AG04450 (cell line): ENCODE measurements at regions not wholly inside any gene's neighbourhood (a gene's known extent, or its start where the extent isn't known, plus 50 kb on each side); places are given as distances from the start of the nearest gene placed in this dataset.
"Not testable (repeated sequence)": the region's sequence is repeated elsewhere in the genome, so short reads cannot be mapped to it uniquely, and the experiment has no call there.

Source experiments
- CTCF ChIA-PET: fragments of 300-600, 350-600 bp; formaldehyde crosslinking; extraction: SDS; loops from one replicate; lab custom pipeline; 2022; ENCODE audit warnings: antibody characterized with exemption, inconsistent platforms; lab: Charles Lee
- POLR2A ChIA-PET: fragments of 350-600 bp; formaldehyde crosslinking; extraction: SDS; loops from one replicate; lab custom pipeline; 2021; ENCODE audit warnings: antibody characterized with exemption, inconsistent platforms; lab: Yijun Ruan, JAX
- DNase-seq: peaks from one replicate; pipeline ENCODE4 v3.0.0-alpha.2; 2011; ENCODE audit warnings: low read depth, low spot score
- H3K27ac ChIP-seq: one replicate; pipeline ENCODE4 v1.5.1; 2012; ENCODE audit warnings: low read depth, low read length, control low read depth
- H3K27me3 ChIP-seq: one replicate; pipeline ENCODE4 v1.6.0; 2012; ENCODE audit warnings: low read length; ENCODE audit not compliant: control insufficient read depth, insufficient read depth
- H3K4me3 ChIP-seq: 2 replicates; pipeline ENCODE4 v1.5.1; 2011; ENCODE audit warnings: mild to moderate bottlenecking, low read depth, low read length, control low read depth
- H3K9me3 ChIP-seq: 2 replicates; pipeline ENCODE4 v1.5.1; 2012; ENCODE audit warnings: low read length; ENCODE audit not compliant: control insufficient read depth, insufficient read depth
- CTCF ChIP-seq: IDR thresholded peaks from 2 replicates; pipeline ENCODE4 v1.5.1; 2011; ENCODE audit warnings: low read depth, low read length, control low read depth, inconsistent platforms

- CTCF ChIA-PET: no interaction called here
- no peak for TF ChIP-seq CTCF
- Histone ChIP-seq H3K9me3 (peaks cover 31% of the 10 kb centered on the region), H3K27ac (no peak overlapping the region), H3K27me3 (no peaks in the 10 kb centered on the region), H3K4me3 (no peak overlapping the region)
- no peak for DNase-seq
- POLR2A ChIA-PET: no interaction called here
These were observed 245.4 kb upstream of the LRRTM4 start for GRCh38 chr2:77767388-77768076.

- no peak for TF ChIP-seq CTCF
- Histone ChIP-seq H3K27ac (no peak overlapping the region), H3K27me3 (no peaks in the 10 kb centered on the region), H3K4me3 (no peak overlapping the region), H3K9me3 (peaks cover 37% of the 10 kb centered on the region)
- ChIA-PET POLR2A (no interaction called here), CTCF (no interaction called here)
- DNase-seq: no peak
These were observed 246.3 kb upstream of the LRRTM4 start for GRCh38 chr2:77768508-77768907.

GRCh38 chr2:77778917-77779316, 256.7 kb upstream of the LRRTM4 start:
- Histone ChIP-seq H3K27me3 (no peaks in the 10 kb centered on the region), H3K27ac (no peak overlapping the region), H3K4me3 (no peak overlapping the region), H3K9me3 (peaks cover 20% of the 10 kb centered on the region)
- ChIA-PET CTCF (no interaction called here), POLR2A (no interaction called here)
- TF ChIP-seq CTCF: no peak
- no peak for DNase-seq

- CTCF ChIA-PET, DNase-seq, H3K27ac ChIP-seq, H3K4me3 ChIP-seq, POLR2A ChIA-PET, H3K9me3 ChIP-seq, H3K27me3 ChIP-seq: not testable (repeated sequence)
These were observed 271.3 kb upstream of the LRRTM4 start for GRCh38 chr2:77793500-77793899.

GRCh38 chr2:77796397-77796796, 274.2 kb upstream of the LRRTM4 start:
- ChIA-PET POLR2A (no interaction called here), CTCF (no interaction called here)
- DNase-seq: no peak
- TF ChIP-seq CTCF: no peak
- H3K27ac ChIP-seq: no peak overlapping the region
- no peak overlapping the region for H3K4me3 ChIP-seq
- no peaks in the 10 kb centered on the region for H3K27me3 ChIP-seq
- H3K9me3 ChIP-seq: peaks cover 6% of the 10 kb centered on the region
